Iris pigment epithelial cell (primary cell): ENCODE measurements at regions not wholly inside any gene's neighbourhood (a gene's known extent, or its start where the extent isn't known, plus 50 kb on each side); places are given as distances from the start of the nearest gene placed in this dataset.

Experiments
- DNase-seq: peaks from one replicate; pipeline ENCODE4 v3.0.0-alpha.2; 2011; ENCODE audit warnings: low read depth

DNA sequence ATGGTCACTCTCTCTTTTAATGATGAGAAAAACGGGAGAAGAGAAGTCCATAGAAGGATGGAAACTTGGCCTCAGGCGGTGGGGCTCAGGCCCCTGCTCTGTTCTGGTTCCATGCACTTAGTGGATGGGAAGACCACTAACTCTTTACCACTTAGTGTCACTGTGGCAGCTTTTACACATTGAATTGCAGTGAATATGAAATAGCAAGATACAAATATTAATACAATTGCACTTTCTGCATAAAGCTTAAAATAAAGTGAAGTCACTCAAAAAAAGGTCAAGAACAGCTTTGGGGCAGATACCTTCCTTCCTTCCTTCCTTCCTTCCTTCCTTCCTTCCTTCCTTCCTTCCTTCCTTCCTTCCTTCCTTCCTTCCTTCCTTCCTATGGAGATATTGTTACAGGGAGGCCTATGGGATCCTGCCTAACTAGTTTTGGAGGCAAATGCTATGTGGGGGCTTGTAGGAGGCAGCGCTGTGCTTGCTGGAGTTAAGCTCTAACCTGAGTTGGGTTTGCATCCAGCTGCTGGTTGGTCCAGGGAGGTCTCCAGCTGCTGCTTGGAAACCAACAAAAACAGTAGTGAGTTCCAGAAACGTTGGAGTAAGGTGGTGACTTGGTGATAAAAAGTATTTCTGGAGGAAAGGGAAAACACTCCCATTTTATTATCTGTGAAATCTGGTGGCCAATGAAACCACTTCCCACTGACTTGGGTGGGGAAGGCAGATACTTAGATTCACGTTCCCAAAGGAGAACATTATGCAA lies 62.3 kb upstream of the NKX2-2 start:
- DNase-seq, result no peak

DNA sequence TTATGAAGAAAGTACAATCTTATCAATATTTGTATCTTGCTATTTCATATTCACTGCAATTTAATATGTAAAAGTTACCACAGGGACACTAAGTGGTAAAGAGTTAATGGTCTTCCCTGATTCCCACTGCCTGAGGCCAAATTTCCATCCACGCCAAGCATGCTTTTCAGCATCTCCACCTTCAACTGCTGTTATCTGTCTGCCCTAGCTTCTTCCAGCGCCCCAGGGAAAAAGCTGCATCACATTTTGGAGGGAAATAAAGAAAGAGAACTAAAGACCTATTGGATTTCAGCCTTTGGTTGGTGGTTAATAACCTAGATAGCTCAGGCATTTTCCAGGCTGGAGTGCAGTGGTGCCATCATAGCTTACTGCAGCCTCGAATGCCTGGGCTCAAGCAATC lies 61.3 kb upstream of the NKX2-2 start:
- no peak for DNase-seq

DNA sequence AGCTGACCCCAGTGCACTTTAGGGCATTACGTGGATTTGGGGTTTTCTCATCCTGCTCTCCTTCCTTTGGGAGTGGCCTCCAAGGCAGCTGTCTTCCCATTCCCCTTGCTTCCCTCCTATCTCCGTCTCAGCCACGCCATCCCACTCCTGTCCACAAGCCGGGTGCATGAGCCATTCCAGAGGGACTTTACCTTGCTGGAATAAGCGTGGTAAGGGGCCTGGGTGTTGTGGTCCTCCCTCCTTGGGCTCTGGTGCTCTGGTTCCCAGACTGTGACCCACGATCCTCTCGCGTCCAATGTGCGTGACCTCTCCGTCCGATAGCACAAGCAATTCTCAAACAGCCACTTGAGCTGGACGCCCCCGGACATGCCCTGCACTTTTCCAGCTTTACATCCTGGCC lies 60.6 kb upstream of the NKX2-2 start:
- no peak for DNase-seq

DNA sequence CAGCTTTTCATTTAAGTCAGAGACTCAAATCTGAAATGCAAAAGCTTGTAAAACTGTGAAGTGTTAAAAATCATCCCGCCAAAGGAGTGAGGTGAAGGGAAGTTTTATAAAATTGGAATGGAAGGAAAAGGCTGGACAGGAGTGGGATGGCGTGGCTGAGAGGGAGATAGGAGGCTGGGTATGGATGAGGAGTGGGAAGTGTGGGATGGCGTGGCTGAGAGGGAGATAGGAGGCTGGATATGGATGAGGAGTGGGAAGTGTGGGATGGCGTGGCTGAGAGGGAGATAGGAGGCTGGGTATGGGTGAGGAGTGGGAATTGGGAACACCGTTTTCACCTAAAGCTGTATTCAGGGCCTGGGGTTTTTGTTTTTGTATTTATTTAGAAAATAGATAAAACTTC lies 59.4 kb upstream of the NKX2-2 start:
- DNase-seq, result no peak

DNA sequence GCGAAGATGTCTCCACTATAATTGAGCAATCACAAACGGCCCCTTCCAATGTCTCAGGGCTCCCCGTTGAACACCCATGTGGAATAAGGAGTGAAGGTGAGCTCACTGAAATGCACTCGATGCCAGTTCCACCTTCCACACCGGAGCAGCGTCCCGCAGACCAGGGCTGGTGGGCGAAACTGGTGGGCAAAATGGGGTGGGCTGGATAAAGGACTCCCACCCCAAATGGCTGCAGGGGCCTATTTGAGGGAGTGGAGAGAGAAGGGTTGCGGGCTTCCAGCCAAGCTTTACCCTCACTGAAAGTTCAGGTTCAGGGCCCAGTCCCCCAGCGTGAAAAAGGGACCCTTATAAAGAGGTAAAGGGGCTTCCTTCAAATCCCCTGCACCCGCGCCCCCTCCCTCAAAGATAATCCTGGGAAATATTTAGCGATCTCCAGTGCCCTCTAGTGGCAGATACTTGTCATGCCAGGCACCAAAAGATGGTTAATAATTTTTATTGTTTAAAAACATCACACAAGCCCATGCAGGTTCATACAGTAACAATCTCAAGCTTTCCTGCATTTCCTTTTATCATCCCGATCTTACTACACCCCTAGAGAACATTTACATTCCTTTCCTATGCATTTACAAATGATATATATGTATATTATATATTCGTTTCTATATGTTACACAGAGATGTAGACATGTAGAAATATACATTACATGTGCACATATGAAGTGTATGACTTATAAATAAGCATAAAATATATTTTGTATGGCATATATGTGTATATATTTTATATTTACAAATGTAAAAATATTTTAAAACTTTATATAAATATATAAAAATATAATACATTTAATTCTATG lies 58.2 kb upstream of the NKX2-2 start:
- peak; percentile 1 for DNase-seq

DNA sequence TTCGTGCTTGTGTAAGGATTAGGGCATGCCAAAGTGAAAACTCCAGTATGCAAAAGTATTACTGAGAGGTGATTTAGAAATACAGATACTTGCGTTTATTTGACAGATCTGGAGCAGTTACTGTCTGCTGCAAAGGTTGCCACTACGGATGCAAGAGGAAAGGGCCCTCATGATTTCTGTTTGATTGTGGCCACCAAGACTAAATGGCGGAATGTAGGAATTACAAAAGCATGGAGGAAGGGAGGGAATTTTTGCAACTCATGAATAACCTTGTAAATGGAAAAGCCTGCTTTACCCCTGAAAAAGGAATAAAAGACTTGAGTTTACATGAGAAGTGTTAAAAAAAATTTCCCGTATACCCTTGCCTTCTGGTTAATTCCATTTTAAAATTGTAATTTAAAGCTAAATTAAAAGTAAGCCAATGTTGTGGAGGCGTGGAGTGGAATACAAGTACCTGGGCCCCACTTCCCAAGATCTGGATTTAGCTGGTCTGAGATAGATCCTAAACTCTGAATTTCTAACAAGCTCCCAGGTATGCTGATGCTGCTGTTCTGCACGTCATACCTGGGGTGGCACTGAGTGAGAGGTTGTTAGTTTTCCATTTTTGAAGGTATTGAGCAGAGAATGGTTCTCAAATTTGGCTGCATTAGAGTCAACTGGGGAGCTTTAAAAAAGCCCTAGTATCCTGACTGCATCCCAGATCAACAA lies 56.6 kb upstream of the NKX2-2 start:
- DNase-seq, result no peak

DNA sequence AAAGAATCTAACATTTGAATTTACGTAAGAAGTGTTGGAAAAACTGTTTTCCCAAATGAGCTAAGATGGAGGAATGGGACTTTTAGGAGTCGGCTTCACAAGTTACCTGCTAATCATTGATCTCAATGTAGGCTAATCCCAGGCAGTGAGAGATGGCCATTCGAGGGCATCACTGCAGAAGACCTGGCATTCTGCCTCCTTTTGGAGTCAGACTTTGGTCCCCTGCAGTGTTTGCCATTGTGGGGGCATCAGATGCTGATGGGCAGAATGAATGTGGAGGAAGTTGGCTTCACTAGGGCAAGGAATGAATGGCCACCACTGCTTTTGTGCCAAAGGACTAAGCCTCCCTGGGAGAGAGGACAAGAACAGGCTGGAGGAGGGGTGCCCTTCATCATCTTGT lies 55.7 kb upstream of the NKX2-2 start:
- DNase-seq, result no peak

DNA sequence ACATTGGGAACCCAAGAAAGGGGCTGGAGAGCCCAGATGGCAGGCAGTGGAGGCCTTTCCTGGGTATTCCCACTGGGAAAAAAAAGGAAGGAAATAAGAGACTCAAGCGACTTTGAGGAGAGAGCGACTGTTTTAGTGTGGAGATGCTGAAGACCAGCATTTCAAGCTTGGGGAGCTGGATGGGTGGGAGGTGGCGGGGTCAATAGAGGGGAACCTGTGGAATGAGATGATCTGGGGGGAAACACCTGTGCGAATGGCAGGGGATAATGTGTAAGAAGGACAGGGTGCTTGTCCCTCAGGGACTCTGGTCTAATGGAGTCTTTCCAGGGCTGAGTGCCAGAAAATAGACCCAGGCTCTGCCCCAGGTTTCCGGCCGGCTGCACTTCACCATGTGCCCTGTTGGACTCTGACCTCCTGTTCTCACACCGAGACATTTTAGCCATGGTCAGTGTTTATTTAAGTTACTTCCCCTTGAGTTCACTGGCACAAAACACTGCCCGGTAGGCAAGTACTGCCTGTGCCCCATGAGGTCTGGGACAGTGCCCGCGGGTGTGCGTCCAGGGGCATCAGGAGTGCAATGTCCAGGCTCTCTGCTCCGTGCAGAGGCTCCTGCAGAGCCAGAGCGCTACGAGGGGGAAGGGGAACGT lies 50.4 kb upstream of the NKX2-2 start:
- no peak for DNase-seq
